Brain microvascular endothelial cell (primary cell): ENCODE measurements at regions not wholly inside any gene's neighbourhood (a gene's known extent, or its start where the extent isn't known, plus 50 kb on each side); places are given as distances from the start of the nearest gene placed in this dataset.

Experiments used
- DNase-seq: peaks from one replicate; pipeline ENCODE4 v3.0.0-alpha.2; 2020
- H3K27ac ChIP-seq: fragments of 250-450 bp; sonication (Bioruptor Pico); 2 replicates; pipeline ENCODE4 v1.5.1; 2020; ENCODE audit warnings: mild to moderate bottlenecking, moderate library complexity
- H3K27me3 ChIP-seq: fragments of 250-450 bp; sonication (Bioruptor Pico); replicated peaks from 2 replicates; pipeline ENCODE4 v1.5.1; 2020; ENCODE audit warnings: mild to moderate bottlenecking
- H3K36me3 ChIP-seq: fragments of 250-450 bp; sonication (Bioruptor Pico); replicated peaks from 2 replicates; pipeline ENCODE4 v1.5.1; 2020; ENCODE audit warnings: mild to moderate bottlenecking
- H3K4me3 ChIP-seq: 2 replicates; pipeline ENCODE4 v1.5.1; 2011; ENCODE audit warnings: low read depth, mild to moderate bottlenecking, control low read depth, low read length, moderate library complexity
- CTCF ChIP-seq: IDR thresholded peaks from 2 replicates; pipeline ENCODE4 v1.5.1; 2011; ENCODE audit warnings: low read depth, mild to moderate bottlenecking, moderate library complexity, low read length, control low read depth, inconsistent platforms; ENCODE audit errors: missing control alignments
- in situ Hi-C: cut with HindIII; loops from 2 replicates; pipeline ENCODE4 v1.10.0; 2017; ENCODE audit warnings: low sequenced_read_pairs, low pct_ligation_motif_present

DNA sequence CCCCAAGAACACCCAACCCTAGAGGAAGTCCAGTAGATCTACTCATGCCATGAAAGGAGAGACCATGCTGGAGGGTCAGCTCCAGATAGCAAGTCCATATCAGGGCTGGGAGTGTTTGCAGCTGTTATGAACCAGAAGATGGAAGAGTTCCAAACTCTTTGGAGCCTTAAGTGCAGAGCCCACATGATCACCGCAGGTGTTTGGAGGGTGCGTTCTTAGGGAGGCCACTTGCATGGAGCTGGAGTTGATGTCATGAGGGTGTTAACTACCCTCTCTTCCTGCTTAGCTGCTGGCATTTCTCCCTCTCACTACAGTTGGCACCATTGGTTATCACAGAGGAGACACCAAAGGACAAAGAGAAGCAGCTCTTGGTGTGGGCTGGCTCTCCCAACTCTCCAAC, 616.9 kb downstream of the AJAP1 start:
- H3K27me3 ChIP-seq = no peaks in the 10 kb centered on the region
- in situ Hi-C loops = no loop called here
- TF ChIP-seq CTCF = no peak
- no peak for DNase-seq
- H3K4me3 ChIP-seq = no peak overlapping the region
- H3K36me3 ChIP-seq = no peaks in the 10 kb centered on the region
- no peak overlapping the region for H3K27ac ChIP-seq

GRCh38 chr1:5269901-5270300, 615.5 kb downstream of the AJAP1 start:
- H3K36me3 ChIP-seq = no peaks in the 10 kb centered on the region
- no peak for TF ChIP-seq CTCF
- H3K27ac ChIP-seq = no peak overlapping the region
- in situ Hi-C loops = no loop called here
- H3K27me3 ChIP-seq = no peaks in the 10 kb centered on the region
- H3K4me3 ChIP-seq = no peak overlapping the region
- DNase-seq = no peak

DNA sequence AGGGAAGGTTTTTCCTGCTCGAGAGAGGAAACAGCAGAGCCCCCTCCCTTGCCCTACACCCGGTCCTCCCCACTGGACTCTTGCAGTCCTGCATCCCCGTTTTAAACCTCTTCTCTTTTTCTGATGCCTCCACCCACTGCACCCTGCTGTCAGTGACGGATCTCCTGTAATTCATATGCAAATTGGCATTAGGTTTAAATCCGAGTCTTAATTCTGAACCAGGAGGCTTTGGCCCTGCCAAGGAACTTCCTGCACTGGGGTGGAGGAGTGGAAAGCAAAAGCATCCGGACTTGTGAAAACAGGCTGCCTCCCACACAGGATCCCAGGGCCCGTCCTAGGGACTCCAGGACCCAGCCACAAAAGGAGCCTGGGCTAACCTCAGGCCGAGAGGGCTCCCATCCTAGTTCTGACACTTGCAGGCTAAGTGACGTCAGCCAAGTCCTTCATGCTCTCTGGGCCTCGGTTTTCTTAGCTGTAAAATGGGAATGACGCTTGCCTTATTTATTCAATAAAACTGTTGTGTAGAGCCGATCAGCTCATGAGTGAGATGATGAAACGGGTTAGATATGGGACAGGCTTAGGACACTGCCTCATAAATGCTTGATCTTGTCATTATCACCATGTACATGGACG, 613.3 kb downstream of the AJAP1 start:
- in situ Hi-C loops = no loop called here
- no peak overlapping the region for H3K27ac ChIP-seq
- DNase-seq = no peak
- H3K36me3 ChIP-seq = no peaks in the 10 kb centered on the region
- H3K27me3 ChIP-seq = no peaks in the 10 kb centered on the region
- no peak for TF ChIP-seq CTCF
- H3K4me3 ChIP-seq = no peak overlapping the region

GRCh38 chr1:5265438-5266075, 611.1 kb downstream of the AJAP1 start:
- in situ Hi-C loops = no loop called here
- H3K27ac ChIP-seq = no peak overlapping the region

DNA sequence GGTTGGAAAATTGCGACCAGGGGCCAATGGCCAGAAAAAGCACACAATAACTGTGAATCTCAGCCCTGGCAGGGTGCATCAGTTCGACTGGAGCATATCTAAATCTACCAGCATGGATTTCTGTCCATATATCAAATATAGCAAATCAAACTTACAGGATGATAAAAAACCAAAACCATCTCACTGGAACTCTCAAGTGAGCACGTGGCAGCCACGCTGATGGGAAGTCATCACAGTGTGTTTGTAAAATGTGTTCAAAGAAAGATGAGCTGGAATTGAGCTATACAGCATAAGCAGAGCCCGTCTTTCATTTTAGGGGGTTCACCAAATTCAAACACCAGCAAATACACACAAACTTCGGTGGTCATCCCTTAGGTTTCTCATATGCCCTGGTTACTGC, 610.1 kb downstream of the AJAP1 start:
- no peak for DNase-seq
- Histone ChIP-seq H3K36me3 (no peaks in the 10 kb centered on the region), H3K27ac (no peak overlapping the region), H3K27me3 (no peaks in the 10 kb centered on the region), H3K4me3 (no peak overlapping the region)
- TF ChIP-seq CTCF = no peak
- in situ Hi-C loops = no loop called here

More at GRCh38 chr1:5265438-5266075, 611.1 kb downstream of the AJAP1 start:
- Histone ChIP-seq H3K36me3 (no peaks in the 10 kb centered on the region), H3K27me3 (no peaks in the 10 kb centered on the region), H3K4me3 (no peak overlapping the region)
- no peak for DNase-seq
- no peak for TF ChIP-seq CTCF

GRCh38 chr1:5256793-5257192, 602.4 kb downstream of the AJAP1 start:
- in situ Hi-C loops = no loop called here
- no peak for TF ChIP-seq CTCF

More at GRCh38 chr1:5256793-5257192, 602.4 kb downstream of the AJAP1 start:
- Histone ChIP-seq H3K27ac (no peak overlapping the region), H3K4me3 (no peak overlapping the region), H3K27me3 (no peaks in the 10 kb centered on the region), H3K36me3 (no peaks in the 10 kb centered on the region)
- no peak for DNase-seq
